Endothelial cell of hepatic sinusoid (primary cell): ENCODE measurements at regions not wholly inside any gene's neighbourhood (a gene's known extent, or its start where the extent isn't known, plus 50 kb on each side); places are given as distances from the start of the nearest gene placed in this dataset.

Experiments
- in situ Hi-C: cut with HindIII; loops from 2 replicates; pipeline ENCODE4 v1.10.0; 2017; ENCODE audit warnings: low sequenced_read_pairs

GRCh38 chr7:156091519-156092080, 279.3 kb upstream of the SHH start:
- in situ Hi-C loops: no loop called here

- in situ Hi-C loops: no loop called here
Measured at GRCh38 chr7:156090988-156091387, 278.7 kb upstream of the SHH start.

DNA sequence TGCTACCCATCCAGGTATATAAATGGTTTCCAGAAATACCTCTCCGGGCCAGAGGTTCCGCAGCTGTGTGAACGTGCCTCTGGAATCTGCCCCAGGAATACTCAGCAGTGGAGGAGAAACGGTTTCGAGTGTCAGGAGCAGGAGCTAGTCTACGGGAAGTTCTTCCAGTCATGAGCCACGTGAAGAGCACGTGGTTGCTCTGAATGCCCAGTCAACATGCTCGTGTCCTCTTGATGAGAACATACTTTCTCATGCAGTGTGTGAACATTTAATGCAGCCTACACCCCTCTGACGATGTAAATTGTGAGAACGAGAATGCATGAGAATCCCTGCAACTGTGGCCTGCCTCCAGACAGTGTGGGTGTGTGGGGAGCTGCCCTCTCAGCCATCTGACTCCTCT, 277.0 kb upstream of the SHH start:
- in situ Hi-C loops: no loop called here

- in situ Hi-C loops: no loop called here
Measured at GRCh38 chr7:156088115-156088514, 275.9 kb upstream of the SHH start.

DNA sequence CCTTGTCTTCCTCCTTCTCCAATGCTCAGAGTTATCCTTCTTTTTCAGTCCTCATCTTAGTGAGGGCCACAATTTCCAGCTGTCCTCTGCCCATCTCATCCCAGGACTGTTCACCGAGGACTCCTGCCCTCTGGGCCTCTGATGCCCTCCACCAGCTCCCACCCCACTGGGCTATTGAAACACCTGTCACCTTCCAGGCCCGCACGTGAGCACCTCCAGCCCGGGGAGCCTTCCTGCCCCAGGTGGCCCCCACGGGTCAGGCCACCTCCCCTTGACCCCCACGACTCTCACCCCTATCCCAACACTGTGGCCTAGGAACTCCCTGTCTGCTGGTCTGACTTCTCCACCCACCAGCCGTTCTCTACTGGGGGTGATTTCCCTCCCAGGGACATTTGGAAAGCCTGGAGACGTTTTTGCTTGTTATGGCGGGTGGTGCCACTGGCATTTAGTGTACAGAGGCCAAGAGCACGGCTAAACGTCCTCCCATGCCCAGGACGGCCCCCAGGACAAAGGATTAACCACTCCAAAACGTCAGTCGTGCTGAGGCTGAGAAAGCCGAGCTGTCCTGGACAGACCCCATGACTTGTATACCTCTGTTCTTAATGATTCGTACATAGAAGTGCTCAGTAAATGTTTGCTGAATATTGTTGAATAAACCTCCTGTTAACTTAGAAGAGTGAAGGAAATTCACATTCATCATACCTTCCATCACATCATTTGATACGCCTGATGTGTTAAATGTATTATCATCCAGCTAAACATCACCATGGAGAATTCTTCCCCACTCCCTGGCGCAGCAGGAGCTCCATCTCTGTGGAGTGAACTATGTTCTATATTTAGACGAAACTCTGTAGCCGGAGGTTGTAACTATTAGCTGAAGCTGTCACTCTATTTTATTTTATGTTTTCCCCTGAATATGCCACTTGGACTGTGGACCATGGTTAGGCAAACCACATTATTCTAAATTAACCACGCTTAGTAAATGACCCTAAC, 270.1 kb upstream of the SHH start:
- in situ Hi-C loops: no loop called here

GRCh38 chr7:156080596-156080995, 268.3 kb upstream of the SHH start:
- in situ Hi-C loops: no loop called here

- in situ Hi-C loops: no loop called here
Measured at GRCh38 chr7:156080046-156080445, 267.8 kb upstream of the SHH start.

DNA sequence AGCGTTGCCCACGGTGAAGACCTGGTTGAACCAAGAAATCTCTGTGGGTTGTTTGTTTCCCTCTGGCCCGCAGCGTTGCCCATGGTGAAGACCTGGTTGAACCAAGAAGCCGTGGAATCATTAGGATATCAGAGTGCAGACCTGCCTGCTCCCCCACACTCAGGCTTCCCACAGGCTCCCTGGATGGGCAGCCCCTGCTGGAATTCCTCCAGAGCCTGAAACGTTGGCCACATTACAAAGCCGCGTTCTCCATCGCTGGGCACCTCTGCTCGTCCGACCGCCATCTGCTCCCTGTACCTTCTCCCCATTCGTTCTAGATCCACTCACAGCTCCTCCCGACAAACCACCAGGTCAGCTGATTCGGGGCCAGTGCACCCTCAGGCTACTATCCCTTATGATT, 266.9 kb upstream of the SHH start:
- in situ Hi-C loops: loop anchor here (5.0 kb wide), 2 partner anchors 62 to 68 kb away; no protein-coding TSS in a partner anchor

- in situ Hi-C loops: loop anchor here (5.0 kb wide), 2 partner anchors 58 to 72 kb away; no protein-coding TSS in a partner anchor
Measured at GRCh38 chr7:156074982-156075615, 262.8 kb upstream of the SHH start.

- in situ Hi-C loops: no loop called here
Measured at GRCh38 chr7:156074084-156074483, 261.8 kb upstream of the SHH start.

DNA sequence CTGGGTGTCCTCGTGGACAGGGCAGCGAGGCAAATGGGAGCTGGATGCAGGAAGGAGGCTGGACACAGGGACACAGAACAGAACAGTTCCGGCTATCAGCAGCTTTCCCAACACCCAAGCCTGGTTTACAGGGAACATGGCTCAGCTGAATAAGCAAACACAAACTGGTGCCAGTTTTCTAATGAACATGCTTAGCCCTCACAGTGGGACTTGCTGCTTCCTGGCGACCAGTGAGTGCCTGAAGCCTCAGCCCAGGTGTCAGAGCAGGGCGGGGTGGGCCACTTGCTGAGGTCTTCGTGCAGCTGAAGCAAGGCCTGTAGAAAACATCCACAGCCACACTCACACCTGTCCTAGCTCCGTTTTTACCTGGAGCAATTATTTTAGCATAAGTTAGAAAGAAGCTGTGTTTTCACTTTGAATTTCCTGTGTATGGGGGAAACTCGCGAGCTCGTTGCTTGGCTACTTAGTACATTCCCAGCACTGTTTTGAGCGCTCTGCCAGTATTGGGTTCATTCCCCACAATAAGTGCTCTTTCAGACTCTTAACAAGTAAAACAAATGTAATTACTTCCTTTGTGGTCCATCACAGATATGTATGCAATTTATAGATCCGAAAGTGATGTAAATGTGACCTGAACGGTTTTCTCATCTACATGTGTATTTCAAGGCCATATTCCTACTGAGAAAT, 261.2 kb upstream of the SHH start:
- in situ Hi-C loops: no loop called here

- in situ Hi-C loops: no loop called here
Measured at GRCh38 chr7:156071612-156072011, 259.3 kb upstream of the SHH start.

DNA sequence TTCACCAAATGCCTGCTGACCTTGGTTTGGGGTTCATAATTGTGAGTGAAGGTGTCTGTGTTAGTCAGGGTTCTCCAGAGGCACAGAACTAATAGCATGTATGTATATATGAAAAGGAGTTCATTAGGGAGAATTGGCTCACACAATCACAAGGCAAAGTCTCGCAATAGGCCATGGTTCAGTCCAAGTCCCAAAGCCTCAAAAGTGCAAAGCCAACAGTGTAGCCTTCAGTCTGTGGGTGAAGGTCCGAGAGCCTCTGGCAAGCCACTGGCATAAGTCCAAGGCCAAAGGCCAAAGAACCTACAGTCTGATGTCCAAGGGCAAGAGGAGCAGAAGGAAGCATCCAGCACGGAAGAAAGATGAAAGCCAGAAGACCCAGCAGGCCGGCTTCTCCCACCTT, 257.6 kb upstream of the SHH start:
- in situ Hi-C loops: no loop called here

- in situ Hi-C loops: no loop called here
Measured at GRCh38 chr7:156067156-156067555, 254.9 kb upstream of the SHH start.

GRCh38 chr7:156065400-156065799, 253.1 kb upstream of the SHH start:
- in situ Hi-C loops: no loop called here

GRCh38 chr7:156064971-156065386, 252.7 kb upstream of the SHH start:
- in situ Hi-C loops: no loop called here

- in situ Hi-C loops: no loop called here
Measured at GRCh38 chr7:156063241-156063810, 251.1 kb upstream of the SHH start.

DNA sequence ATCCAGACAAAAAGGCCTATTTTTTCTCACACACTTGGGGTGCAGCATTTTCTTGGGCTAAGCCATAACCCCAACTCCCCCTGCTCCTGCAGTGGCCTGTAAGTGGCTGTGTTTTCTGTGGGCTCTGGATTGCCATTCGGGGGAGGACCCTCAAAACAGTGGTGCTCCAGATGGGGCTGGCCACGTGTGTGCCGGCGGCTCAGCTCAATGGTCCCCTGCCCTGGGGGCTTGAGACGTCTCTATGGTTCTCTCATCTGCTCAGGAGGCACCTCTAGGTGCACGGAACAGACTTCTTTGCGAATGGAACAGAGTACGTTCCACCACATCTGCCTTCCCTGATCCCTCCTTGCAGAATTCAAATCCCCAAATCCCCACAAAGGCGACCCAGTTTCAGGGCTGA, 250.0 kb upstream of the SHH start:
- in situ Hi-C loops: no loop called here

DNA sequence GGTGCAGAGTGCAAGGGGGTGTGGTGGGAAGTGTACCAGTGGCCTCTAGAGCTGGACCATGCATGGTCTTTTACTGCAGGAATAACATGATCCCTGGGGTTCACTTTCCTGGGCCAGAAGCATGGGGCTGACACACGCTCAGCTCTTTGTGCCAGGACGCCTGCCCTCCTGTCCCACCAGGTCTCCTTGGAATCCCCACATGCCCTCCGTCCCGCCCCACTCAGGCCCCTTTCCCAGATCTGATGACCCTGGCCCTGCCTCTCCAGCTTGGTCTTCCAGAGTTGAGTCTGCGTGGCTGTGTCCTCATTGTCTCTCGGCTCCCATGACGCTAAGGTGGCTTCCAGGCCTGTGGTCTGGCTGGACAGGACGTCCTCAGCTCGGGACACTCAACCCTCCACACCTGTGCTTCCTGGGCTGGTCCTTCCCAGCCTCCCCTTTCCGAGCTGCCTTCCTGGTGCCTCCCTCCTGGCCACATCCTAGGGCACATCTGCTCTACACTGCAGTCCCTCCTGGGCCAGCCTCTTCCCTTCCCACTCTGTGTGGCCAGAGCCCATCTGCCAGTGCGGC, 249.5 kb upstream of the SHH start:
- in situ Hi-C loops: no loop called here

DNA sequence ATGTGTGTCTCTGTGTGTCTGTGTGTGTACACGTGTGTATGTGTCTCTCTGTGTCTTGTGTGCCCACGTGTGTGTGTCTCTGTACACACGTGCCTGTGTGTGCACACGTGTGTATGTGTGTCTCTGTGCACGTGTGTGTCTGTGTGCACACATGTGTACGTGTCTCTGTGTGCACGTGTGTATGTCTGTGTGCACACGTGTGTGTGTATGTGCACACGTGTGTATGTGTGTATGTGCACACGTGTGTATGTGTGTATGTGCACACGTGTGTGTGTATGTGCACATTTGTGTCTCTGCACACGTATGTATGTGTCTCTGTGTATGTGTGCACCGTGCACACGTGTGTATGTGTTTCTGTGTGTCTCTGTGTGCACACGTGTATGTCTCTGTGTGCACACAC, 248.7 kb upstream of the SHH start:
- in situ Hi-C loops: no loop called here
